HG02763 (cell line): ENCODE measurements at regions not wholly inside any gene's neighbourhood (a gene's known extent, or its start where the extent isn't known, plus 50 kb on each side); places are given as distances from the start of the nearest gene placed in this dataset.

Experiments
- ATAC-seq: cut with Tn5 transposase; IDR thresholded peaks from one replicate; pipeline ENCODE4 v1.9.1; 2021; ENCODE audit warnings: mild to moderate bottlenecking, moderate library complexity; ENCODE audit not compliant: unreplicated experiment

GRCh38 chr13:69450245-69450644, 657.4 kb upstream of the ATXN8OS start:
- ATAC-seq, result no peak

GRCh38 chr13:69425235-69425634, 682.4 kb upstream of the ATXN8OS start:
- ATAC-seq, result no peak

GRCh38 chr13:69423844-69424243, 683.8 kb upstream of the ATXN8OS start:
- ATAC-seq, result no peak

DNA sequence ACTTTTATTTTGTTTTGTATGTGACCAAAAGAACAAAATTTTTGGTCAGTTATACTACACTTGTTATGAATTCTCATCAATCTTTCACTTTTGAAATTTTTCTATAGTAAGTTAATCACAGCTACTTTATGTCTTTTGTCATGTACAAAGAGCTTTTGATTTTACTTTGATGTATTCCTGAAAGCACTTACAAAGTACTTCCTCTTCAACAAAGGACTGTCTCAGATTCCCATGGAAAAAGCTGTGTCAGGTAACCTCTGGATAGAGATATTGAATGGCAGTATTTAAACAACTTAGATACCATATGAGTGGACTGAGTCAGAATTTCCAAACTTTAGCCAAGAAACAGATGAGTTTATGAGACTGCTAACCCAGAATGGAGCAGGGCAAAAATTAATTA, 689.3 kb upstream of the ATXN8OS start:
- no peak for ATAC-seq

- ATAC-seq, result no peak
Observed at GRCh38 chr13:69410761-69411160, 696.9 kb upstream of the ATXN8OS start.

- ATAC-seq, result no peak
Observed at GRCh38 chr13:69391756-69392155, 715.9 kb upstream of the ATXN8OS start.

GRCh38 chr13:69389899-69390298, 717.7 kb upstream of the ATXN8OS start:
- ATAC-seq, result no peak

- ATAC-seq, result no peak
Observed at GRCh38 chr13:69373747-69374425, 733.7 kb upstream of the ATXN8OS start.

DNA sequence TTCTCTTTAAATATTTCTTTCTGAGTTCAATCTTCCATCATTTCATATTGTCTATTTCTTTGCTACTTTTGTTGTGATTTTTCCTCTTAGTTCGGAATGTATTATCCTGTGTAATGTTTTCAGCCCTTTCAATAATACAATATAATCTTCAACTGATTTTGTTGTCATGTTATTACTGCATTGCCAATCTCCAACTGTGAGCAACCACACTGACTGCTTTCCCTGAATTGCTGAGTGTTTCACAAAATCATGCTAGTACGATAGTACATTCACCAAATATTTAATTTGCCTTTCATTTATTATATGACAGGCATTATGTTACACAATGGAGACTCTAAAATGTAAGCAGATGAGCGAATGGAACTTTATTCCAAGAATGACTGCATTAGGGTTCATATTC, 744.3 kb upstream of the ATXN8OS start:
- no peak for ATAC-seq

DNA sequence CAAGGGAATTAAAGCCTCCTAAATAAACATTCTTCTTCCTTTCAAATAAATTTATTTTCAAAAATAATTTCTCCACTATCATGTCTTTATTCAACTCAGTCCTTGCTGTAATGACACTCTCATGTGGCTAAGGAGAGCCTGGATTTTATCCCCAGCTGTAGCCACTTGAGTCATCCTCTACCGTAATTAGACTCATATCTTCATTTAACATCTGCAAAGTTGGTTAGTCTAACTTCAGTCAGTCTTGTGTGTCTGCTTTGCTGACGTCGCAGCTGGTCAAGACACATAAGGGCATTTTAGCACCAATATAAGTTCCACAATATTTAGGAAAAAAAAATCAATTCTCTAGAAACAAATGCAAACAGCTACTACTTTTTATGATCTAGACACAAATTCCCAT, 776.4 kb upstream of the ATXN8OS start:
- no peak for ATAC-seq

- ATAC-seq, result no peak
Observed at GRCh38 chr13:69324090-69324886, 783.3 kb upstream of the ATXN8OS start.

DNA sequence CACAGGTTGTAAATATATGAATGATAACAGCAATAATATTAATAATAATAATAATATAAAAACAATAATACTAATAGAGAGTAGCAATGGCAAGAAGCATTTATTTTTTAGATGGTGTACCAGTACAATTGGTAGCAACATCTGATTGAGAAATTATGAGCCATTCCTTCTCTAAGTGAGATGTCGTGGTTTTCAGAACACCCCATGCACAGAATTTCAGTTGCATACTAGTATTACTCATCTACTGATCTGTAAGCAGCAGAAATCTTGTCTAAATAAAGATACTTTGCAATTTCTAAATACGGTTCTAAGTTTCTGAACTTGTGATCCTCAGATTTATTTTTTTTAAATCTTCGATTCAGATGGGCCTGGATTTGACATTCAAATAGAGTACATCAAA, 788.0 kb upstream of the ATXN8OS start:
- ATAC-seq, result no peak

DNA sequence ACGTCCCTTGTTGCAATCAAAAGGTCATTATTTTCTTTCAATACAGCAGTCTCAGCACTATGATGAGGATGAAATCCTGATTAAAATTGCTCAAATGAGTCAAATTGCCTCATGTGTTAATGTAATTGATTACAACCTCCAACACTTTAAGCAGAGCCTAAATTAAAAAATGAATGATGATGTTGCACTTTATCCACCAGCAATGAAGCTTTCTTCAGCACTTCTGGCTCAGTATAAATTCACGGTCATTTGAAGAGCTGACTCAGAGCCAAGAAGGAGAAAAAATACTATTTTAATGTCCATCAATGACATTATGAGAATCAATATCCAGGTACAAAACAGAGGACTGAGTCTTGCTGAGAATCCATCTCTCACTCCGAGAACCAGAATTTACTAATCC, 792.6 kb upstream of the ATXN8OS start:
- no peak for ATAC-seq

GRCh38 chr13:69306766-69307165, 800.9 kb upstream of the ATXN8OS start:
- no peak for ATAC-seq

- ATAC-seq, result no peak
Observed at GRCh38 chr13:69300131-69300530, 807.5 kb upstream of the ATXN8OS start.

- no peak for ATAC-seq
Observed at GRCh38 chr13:69296130-69296529, 811.5 kb upstream of the ATXN8OS start.

DNA sequence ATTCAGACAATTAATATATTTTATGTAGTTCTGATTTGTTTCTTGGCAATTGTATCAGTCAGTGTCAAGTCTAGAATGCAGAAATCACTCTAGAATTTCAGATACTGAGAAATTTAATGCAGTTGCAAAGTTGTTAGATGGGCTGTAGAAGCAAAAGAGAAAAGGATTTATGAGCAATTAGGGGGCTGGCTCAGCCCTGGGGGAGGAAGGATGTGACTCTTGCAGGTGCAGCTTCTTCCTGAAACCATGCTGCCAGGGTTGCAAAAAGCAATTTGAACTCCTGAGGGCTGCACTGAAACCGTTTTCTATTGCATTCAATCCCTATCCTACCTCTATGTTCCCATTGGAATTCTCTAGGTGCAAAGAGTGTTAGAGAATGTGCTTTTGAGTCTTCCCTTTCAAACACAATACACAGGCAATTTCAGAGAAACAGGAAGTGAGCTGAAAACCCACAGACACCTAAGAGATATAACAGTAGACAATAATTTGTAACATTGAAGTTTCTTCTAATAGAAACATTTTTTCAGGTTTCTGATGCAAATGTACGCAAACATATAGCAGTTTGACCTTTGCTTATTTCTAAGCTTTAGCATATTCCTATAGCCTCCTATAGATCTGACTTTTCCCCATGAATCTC, 814.7 kb upstream of the ATXN8OS start:
- ATAC-seq, result no peak

GRCh38 chr13:69291292-69291906, 816.2 kb upstream of the ATXN8OS start:
- no peak for ATAC-seq

DNA sequence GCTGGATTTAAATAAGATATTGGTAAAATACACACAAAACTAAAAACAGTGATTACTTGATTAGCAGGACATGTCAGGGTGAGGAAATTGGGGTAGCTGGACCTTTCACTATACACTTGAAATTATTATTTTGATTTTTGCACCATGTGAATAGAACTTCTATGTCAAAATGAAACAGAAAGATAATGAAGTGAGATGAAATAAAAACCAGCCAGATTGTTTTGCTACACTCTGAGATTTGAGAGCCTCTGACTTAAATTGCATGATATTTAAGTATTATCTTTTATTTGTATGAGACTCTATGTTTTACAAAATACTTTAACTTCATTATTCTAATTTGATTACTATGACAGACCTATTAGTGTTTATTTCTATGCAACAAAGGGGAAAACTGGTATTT, 819.6 kb upstream of the ATXN8OS start:
- no peak for ATAC-seq

GRCh38 chr13:69287050-69287698, 820.5 kb upstream of the ATXN8OS start:
- ATAC-seq, result no peak

DNA sequence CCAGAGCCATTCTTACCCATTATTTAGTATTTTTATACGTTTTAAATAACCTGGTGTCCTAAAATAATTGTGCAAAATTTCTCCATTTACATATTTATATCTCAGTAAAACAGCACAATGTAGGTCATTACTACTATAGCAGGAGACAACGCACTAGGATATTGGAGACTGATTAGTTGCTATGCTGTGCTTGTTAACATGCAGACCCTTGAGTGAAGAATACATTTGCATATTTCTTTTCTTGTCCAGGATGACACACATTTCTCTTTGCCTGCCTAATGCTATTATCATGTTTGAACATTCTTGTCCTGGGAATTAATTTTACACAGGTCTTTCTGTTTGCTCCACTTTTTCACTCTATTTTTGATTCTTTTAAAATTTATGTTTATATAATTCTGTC, 823.8 kb upstream of the ATXN8OS start:
- ATAC-seq, result no peak
